Thymus (tissue), 11 donors: ENCODE measurements at regions not wholly inside any gene's neighbourhood (a gene's known extent, or its start where the extent isn't known, plus 50 kb on each side); places are given as distances from the start of the nearest gene placed in this dataset.
"Not testable (repeated sequence)": the region's sequence is repeated elsewhere in the genome, so short reads cannot be mapped to it uniquely, and the experiment has no call there.

Experiments used
- DNase-seq, 9 donors: peaks; one replicate each; pipeline ENCODE4 v3.0.0-alpha.2; 2013; ENCODE audit warnings: low spot score in 9 of 9, low read depth in 6 of 9, missing footprints in 1 of 9
- H3K27ac ChIP-seq, 2 donors: one replicate each; pipeline ENCODE4 v1.5.1; 2013; ENCODE audit warnings: control low read depth in 1 of 2, low read depth in 1 of 2, low read length in 1 of 2, mild to moderate bottlenecking in 1 of 2, moderate library complexity in 1 of 2
- H3K27me3 ChIP-seq, 2 donors: one replicate each; pipeline ENCODE4 v1.5.1; 2013; ENCODE audit warnings: low read length in 1 of 2; ENCODE audit not compliant: control insufficient read depth in 2 of 2, insufficient read depth in 1 of 2
- H3K36me3 ChIP-seq, 2 donors: one replicate each; pipeline ENCODE4 v1.5.1; 2013; ENCODE audit warnings: low read length in 1 of 2, mild to moderate bottlenecking in 1 of 2, moderate library complexity in 1 of 2; ENCODE audit not compliant: control insufficient read depth in 2 of 2, insufficient read depth in 2 of 2
- H3K4me1 ChIP-seq, 2 donors: one replicate each; pipeline ENCODE4 v1.5.1; 2013; ENCODE audit warnings: low read length in 2 of 2; ENCODE audit not compliant: control insufficient read depth in 2 of 2, insufficient read depth in 2 of 2
- H3K4me3 ChIP-seq, 2 donors: one replicate each; pipeline ENCODE4 v1.5.1; 2013; ENCODE audit warnings: low read length in 2 of 2, control low read depth in 1 of 2, mild to moderate bottlenecking in 1 of 2
- H3K9me3 ChIP-seq, 2 donors: one replicate each; pipeline ENCODE4 v1.5.1; 2013; ENCODE audit warnings: low read length in 1 of 2, mild to moderate bottlenecking in 1 of 2; ENCODE audit not compliant: control insufficient read depth in 2 of 2, insufficient read depth in 1 of 2
- WGBS: extraction: QIAGEN DNeasy Blood & Tissue Kit; methylation state at CpG from one replicate; pipeline ENCODE4 v1.1.7; 2013; 5-methylcytosine and 5-hydroxymethylcytosine counted together
- donor health status: healthy.

DNA sequence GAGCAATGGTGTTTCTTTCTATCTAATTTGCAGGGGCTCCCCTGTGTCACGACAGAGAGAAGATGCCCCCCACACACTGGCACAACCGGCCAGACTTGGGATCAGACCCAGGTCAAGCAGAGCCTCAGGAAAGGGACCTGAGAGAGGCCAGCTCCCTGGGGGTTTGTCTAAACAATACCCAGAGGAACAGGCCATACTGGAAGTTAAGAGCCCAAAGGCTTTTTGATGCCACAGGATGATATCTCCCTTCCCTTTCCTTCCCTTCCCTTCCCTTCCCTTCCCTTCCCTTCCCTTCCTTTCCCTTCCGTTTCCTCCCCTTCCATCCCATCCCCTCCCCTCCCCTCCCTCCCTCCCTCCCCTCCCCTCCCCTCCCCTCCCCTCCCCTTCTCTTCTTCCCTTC, 139.2 kb downstream of the ARL4C start:
- no peaks in the 10 kb centered on the region for H3K9me3 ChIP-seq
- WGBS, result 95% methylated on average over 2 of the region's 3 CpGs
- H3K4me1 ChIP-seq, result peaks cover 11 to 26% of the 10 kb centered on the region in 2 donors
- H3K27ac ChIP-seq, result no peak overlapping the region
- H3K27me3 ChIP-seq, result no peaks in the 10 kb centered on the region
- H3K36me3 ChIP-seq, result no peaks in the 10 kb centered on the region
- DNase-seq, result no peak
- no peak overlapping the region for H3K4me3 ChIP-seq

DNA sequence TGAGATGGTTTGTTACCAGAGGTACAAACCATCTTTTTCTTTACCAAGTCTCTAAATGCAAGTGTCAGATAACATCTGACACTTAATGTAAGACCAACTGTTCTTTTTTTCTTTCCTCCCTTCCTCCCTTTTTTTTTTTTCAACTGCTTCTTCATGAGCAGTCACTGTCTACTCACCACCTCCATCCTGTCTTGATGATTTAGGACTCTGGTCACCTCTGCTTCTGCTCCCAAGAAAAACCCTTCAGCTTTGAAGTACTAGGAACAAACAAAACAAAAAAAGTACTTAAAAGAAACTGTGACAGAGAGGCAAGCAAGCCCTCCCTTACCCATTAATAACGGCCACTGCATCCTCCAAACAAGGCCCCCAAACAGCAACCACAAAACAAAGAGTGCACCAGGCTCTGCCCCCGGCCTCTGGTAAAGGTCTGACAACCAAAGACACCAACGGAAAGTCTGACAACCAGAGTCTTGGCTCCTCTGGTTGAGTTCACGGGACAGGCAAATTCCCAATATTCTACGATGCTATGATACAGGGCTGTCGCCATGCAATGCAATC, 141.0 kb downstream of the ARL4C start:
- DNase-seq, result peak in 1 of 9 donors; percentile 50
- H3K27me3 ChIP-seq, result no peaks in the 10 kb centered on the region
- H3K36me3 ChIP-seq, result no peaks in the 10 kb centered on the region
- WGBS, result 42% methylated on average over 6 of the region's 6 CpGs
- peaks cover 11 to 26% of the 10 kb centered on the region in 2 donors for H3K4me1 ChIP-seq
- H3K27ac ChIP-seq, result peak overlapping the region in 1 of 2 donors; percentile 78
- H3K4me3 ChIP-seq, result no peak overlapping the region
- H3K9me3 ChIP-seq, result no peaks in the 10 kb centered on the region

GRCh38 chr2:234355021-234355720, 141.7 kb downstream of the ARL4C start:
- WGBS, result 39% methylated on average over 12 of the region's 12 CpGs
- H3K27me3 ChIP-seq, result no peaks in the 10 kb centered on the region
- peak in 4 of 9 donors; percentile 47 to 79 (median 66) for DNase-seq

DNA sequence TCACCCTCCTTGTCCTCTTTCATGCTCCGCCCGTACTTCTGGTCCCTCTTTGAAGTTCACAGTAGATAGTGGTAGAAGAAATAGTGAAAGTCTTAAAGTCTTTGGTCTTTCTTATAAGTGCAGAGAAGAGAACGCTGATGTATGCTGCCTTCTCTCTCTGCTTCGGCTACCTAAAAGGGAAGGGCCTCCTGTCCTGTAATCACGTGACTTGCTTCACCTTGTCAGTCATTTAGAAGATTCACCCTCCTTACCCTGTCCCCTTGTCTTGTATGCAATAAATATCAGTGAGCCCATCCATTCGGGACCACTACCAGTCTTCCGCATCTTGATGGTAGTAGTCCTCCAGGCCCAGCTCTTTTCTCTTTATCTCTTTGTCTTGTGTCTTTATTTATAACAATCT, 144.6 kb downstream of the ARL4C start:
- Histone ChIP-seq H3K36me3 (no peaks in the 10 kb centered on the region), H3K27ac (no peak overlapping the region), H3K9me3 (no peaks in the 10 kb centered on the region), H3K4me3 (no peak overlapping the region), H3K27me3 (no peaks in the 10 kb centered on the region), H3K4me1 (peaks cover 11 to 29% of the 10 kb centered on the region in 2 donors)
- DNase-seq, result no peak
- 98% methylated on average over 7 of the region's 7 CpGs for WGBS

More at GRCh38 chr2:234355021-234355720, 141.7 kb downstream of the ARL4C start:
- H3K9me3 ChIP-seq, result no peaks in the 10 kb centered on the region
- no peak overlapping the region for H3K4me3 ChIP-seq
- peaks cover 11 to 26% of the 10 kb centered on the region in 2 donors for H3K4me1 ChIP-seq
- peak overlapping the region; percentile 11 to 78 for H3K27ac ChIP-seq
- H3K36me3 ChIP-seq, result no peaks in the 10 kb centered on the region

- not testable (repeated sequence) for H3K9me3 ChIP-seq, H3K36me3 ChIP-seq, H3K27ac ChIP-seq, H3K4me3 ChIP-seq, H3K27me3 ChIP-seq, DNase-seq
- H3K4me1 ChIP-seq, result peaks cover 11 to 25% of the 10 kb centered on the region in 2 donors
- WGBS, result 97% methylated on average over 10 of the region's 10 CpGs
These were observed 145.0 kb downstream of the ARL4C start for GRCh38 chr2:234351866-234352265.

GRCh38 chr2:234348081-234348480, 148.8 kb downstream of the ARL4C start:
- no peak for DNase-seq
- no peaks in the 10 kb centered on the region for H3K36me3 ChIP-seq
- H3K9me3 ChIP-seq, result no peaks in the 10 kb centered on the region
- H3K27me3 ChIP-seq, result no peaks in the 10 kb centered on the region
- H3K27ac ChIP-seq, result no peak overlapping the region
- peaks cover 0 to 5% of the 10 kb centered on the region in 2 donors for H3K4me1 ChIP-seq
- 59% methylated on average over 9 of the region's 9 CpGs for WGBS
- no peak overlapping the region for H3K4me3 ChIP-seq

- Histone ChIP-seq H3K4me1 (peaks cover 0 to 5% of the 10 kb centered on the region in 2 donors), H3K36me3 (no peaks in the 10 kb centered on the region), H3K27me3 (no peaks in the 10 kb centered on the region), H3K27ac (no peak overlapping the region), H3K4me3 (no peak overlapping the region), H3K9me3 (no peaks in the 10 kb centered on the region)
- DNase-seq, result no peak
- WGBS, result 96% methylated on average over 5 of the region's 5 CpGs
These were observed 151.0 kb downstream of the ARL4C start for GRCh38 chr2:234345921-234346320.

GRCh38 chr2:234344012-234344411, 152.9 kb downstream of the ARL4C start:
- no peaks in the 10 kb centered on the region for H3K36me3 ChIP-seq
- no peak for DNase-seq
- WGBS, result 99% methylated on average over 2 of the region's 2 CpGs

GRCh38 chr2:234343372-234343771, 153.5 kb downstream of the ARL4C start:
- DNase-seq, result no peak
- H3K27ac ChIP-seq, result no peak overlapping the region
- peaks cover 0 to 5% of the 10 kb centered on the region in 2 donors for H3K9me3 ChIP-seq
- H3K4me3 ChIP-seq, result no peak overlapping the region
- H3K27me3 ChIP-seq, result no peaks in the 10 kb centered on the region
- H3K4me1 ChIP-seq, result peaks cover 0 to 5% of the 10 kb centered on the region in 2 donors
- H3K36me3 ChIP-seq, result no peaks in the 10 kb centered on the region
- 99% methylated on average over 1 of the region's 1 CpG for WGBS

More at GRCh38 chr2:234344012-234344411, 152.9 kb downstream of the ARL4C start:
- peaks cover 0 to 4% of the 10 kb centered on the region in 2 donors for H3K9me3 ChIP-seq
- H3K27ac ChIP-seq, result no peak overlapping the region
- no peak overlapping the region for H3K4me3 ChIP-seq
- H3K4me1 ChIP-seq, result peaks cover 0 to 5% of the 10 kb centered on the region in 2 donors
- H3K27me3 ChIP-seq, result no peaks in the 10 kb centered on the region
